NCI-H2029 (cell line): ENCODE measurements at regions not wholly inside any gene's neighbourhood (a gene's known extent, or its start where the extent isn't known, plus 50 kb on each side); places are given as distances from the start of the nearest gene placed in this dataset.

Source experiments
- DNase-seq: peaks from one replicate; lab custom pipeline; 2025; lab: John Stamatoyannopoulos, UW

GRCh38 chr10:20948686-20949327, 51.7 kb upstream of the NEBL start:
- no peak for DNase-seq
